ENCODE measurements at regions not wholly inside any gene's neighbourhood (a gene's known extent, or its start where the extent isn't known, plus 50 kb on each side); places are given as distances from the start of the nearest gene placed in this dataset.
"Not testable (repeated sequence)": the region's sequence is repeated elsewhere in the genome, so short reads cannot be mapped to it uniquely, and the experiment has no call there.

- H3K9ac ChIP-seq (ENCODE audit: low read depth, low read length, poor library complexity, severe bottlenecking) = peak overlapping the region; percentile 79
- H3K9me3 ChIP-seq (ENCODE audit: insufficient read depth, low read depth, low read length) = no peaks in the 10 kb centered on the region
- H3K4me2 ChIP-seq (ENCODE audit: low read depth, low read length, poor library complexity, severe bottlenecking) = peak overlapping the region; percentile 79
Observed at GRCh38 chr10:46097576-46098317, 51.7 kb upstream of the MSMB start.

GRCh38 chr10:46098386-46098785 lies 52.3 kb upstream of the MSMB start:
- Histone ChIP-seq H3K4me2 (ENCODE audit: low read depth, low read length, poor library complexity, severe bottlenecking) (peak overlapping the region; percentile 79), H3K9ac (ENCODE audit: low read depth, low read length, poor library complexity, severe bottlenecking) (peak overlapping the region; percentile 79), H3K9me2 (replicated peaks; ENCODE audit: low read depth, low read length) (no peaks in the 10 kb centered on the region), H3K4me1 (ENCODE audit: insufficient read depth, low read length, poor library complexity, severe bottlenecking) (peaks cover 72% of the 10 kb centered on the region), H3K79me2 (ENCODE audit: insufficient read depth, low read length) (peaks cover 12% of the 10 kb centered on the region), H2AFZ (ENCODE audit: low read length) (peak overlapping the region; percentile 56; the same call in 1 of the 2 replicates), H3K9me3 (ENCODE audit: insufficient read depth, low read depth, low read length) (no peaks in the 10 kb centered on the region), H3K27me3 (ENCODE audit: insufficient read depth, low read length, poor library complexity, severe bottlenecking) (no peaks in the 10 kb centered on the region), H3K36me3 (ENCODE audit: insufficient read depth, low read length) (no peaks in the 10 kb centered on the region), H3K4me3 (ENCODE audit: low read length, poor library complexity, severe bottlenecking) (no peak overlapping the region), H4K20me1 (ENCODE audit: insufficient read depth, low read length, poor library complexity, severe bottlenecking) (no peaks in the 10 kb centered on the region), H3F3A (ENCODE audit: low read depth) (peaks cover 3% of the 10 kb centered on the region; the same call in 1 of the 2 replicates)
- peak; percentile 60 for TF ChIP-seq CTCF (conservative IDR thresholded peaks at IDR 0.05; ENCODE audit: low read length)
- TF ChIP-seq EZH2phosphoT487 (IDR thresholded peaks at IDR 0.05; ENCODE audit: borderline replicate concordance) = no peak

More at GRCh38 chr10:46097576-46098317, 51.7 kb upstream of the MSMB start:
- Histone ChIP-seq H3K9me2 (replicated peaks; ENCODE audit: low read depth, low read length) (no peaks in the 10 kb centered on the region), H3K4me3 (ENCODE audit: low read length, poor library complexity, severe bottlenecking) (peak overlapping the region; percentile 60), H3K4me1 (ENCODE audit: insufficient read depth, low read length, poor library complexity, severe bottlenecking) (peaks cover 78% of the 10 kb centered on the region), H3K27me3 (ENCODE audit: insufficient read depth, low read length, poor library complexity, severe bottlenecking) (no peaks in the 10 kb centered on the region), H3F3A (ENCODE audit: low read depth) (peaks cover 3% of the 10 kb centered on the region; the same call in 1 of the 2 replicates), H3K79me2 (ENCODE audit: insufficient read depth, low read length) (peaks cover 15% of the 10 kb centered on the region), H3K36me3 (ENCODE audit: insufficient read depth, low read length) (no peaks in the 10 kb centered on the region), H2AFZ (ENCODE audit: low read length) (no peak overlapping the region), H4K20me1 (ENCODE audit: insufficient read depth, low read length, poor library complexity, severe bottlenecking) (no peaks in the 10 kb centered on the region)
- no peak for TF ChIP-seq EZH2phosphoT487 (IDR thresholded peaks at IDR 0.05; ENCODE audit: borderline replicate concordance)
- TF ChIP-seq CTCF (conservative IDR thresholded peaks at IDR 0.05; ENCODE audit: low read length) = no peak

- H3K4me3 ChIP-seq (ENCODE audit: low read length, poor library complexity, severe bottlenecking); H3K9me3 ChIP-seq (ENCODE audit: insufficient read depth, low read depth, low read length); H4K20me1 ChIP-seq (ENCODE audit: insufficient read depth, low read length, poor library complexity, severe bottlenecking); H3K79me2 ChIP-seq (ENCODE audit: insufficient read depth, low read length); H3K9me2 ChIP-seq (replicated peaks; ENCODE audit: low read depth, low read length); H3K36me3 ChIP-seq (ENCODE audit: insufficient read depth, low read length); H3F3A ChIP-seq (ENCODE audit: low read depth); H3K27me3 ChIP-seq (ENCODE audit: insufficient read depth, low read length, poor library complexity, severe bottlenecking): not testable (repeated sequence)
- H3K4me1 ChIP-seq (ENCODE audit: insufficient read depth, low read length, poor library complexity, severe bottlenecking) = peaks cover 67% of the 10 kb centered on the region
- peak overlapping the region; percentile 79 for H3K9ac ChIP-seq (ENCODE audit: low read depth, low read length, poor library complexity, severe bottlenecking)
- H3K4me2 ChIP-seq (ENCODE audit: low read depth, low read length, poor library complexity, severe bottlenecking) = peak overlapping the region; percentile 79
- peak overlapping the region; percentile 56; the same call in 1 of the 2 replicates for H2AFZ ChIP-seq (ENCODE audit: low read length)
Observed at GRCh38 chr10:46098925-46099324, 52.9 kb upstream of the MSMB start.
